ENCODE measurements at regions not wholly inside any gene's neighbourhood (a gene's known extent, or its start where the extent isn't known, plus 50 kb on each side); places are given as distances from the start of the nearest gene placed in this dataset.

DNA sequence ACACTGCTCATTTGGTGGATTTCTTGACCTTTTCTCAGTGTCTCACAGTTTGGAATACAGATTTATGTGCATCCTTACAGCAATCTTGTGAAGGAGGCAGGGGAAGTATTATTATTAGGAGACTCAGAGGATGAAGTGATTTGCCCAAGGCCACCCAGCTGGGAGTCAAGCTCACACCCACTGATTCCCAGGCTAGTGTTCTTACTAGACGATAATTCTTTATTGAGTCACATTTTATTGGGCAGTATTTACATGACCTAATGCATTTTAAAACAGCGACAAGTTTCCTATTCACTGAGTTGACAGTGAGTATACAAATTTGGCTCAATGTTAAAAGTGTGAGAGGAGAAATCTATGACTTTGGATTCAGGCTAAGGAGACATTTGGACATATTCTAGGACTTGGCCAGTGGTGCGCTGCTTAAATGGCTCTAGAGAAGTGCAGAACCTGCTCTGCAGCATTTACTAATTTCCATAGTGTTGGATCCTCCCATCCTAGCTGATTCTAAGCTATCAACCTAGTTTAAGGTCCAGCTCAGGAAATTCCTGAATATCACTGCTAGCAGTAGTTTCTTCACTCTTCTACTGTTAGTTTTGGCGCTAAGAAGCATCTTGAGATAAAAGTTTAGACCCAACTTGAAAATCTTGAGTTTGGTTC lies 199.3 kb downstream of the MTX2 start:
- DNase-seq (ENCODE audit: low spot score), result no peak

DNA sequence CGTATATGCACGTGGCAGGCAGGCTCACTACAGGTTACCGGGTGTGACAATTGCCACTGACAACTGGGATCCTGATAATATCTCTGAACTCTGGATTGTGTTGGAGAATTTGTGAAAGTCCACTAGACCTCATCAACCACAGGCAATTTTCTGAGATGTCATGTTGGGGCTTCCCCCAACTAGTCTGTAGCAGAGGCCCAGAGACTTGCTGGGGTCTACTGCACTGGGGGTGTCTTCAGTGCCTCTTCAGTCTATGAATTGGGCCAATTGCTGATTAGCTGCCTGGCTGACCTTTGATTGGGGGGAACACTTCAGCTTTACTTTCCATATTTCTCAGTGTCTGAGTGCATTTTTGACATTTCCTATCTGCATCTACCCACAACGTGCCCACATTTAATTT lies 201.5 kb downstream of the MTX2 start:
- no peak for DNase-seq (ENCODE audit: low spot score)

DNA sequence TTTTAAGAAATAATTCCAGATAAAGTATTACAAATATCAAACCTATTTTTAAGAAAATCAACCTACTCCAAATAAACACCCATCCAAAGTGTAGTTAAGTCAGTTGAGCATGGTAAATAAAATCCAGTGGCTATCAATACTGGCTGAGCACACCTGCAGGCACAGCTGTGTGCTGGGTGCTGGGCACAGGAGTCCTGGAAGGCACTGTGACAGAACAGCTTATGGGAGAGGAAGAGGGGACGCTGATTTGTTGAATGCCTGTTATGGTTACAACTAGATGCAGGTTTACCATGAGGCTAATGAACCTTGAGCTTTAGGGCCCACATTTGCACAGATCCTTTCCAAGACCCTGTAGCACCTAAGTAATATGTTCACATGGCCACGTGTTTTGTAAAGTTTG lies 202.7 kb downstream of the MTX2 start:
- DNase-seq (ENCODE audit: low spot score), result no peak

DNA sequence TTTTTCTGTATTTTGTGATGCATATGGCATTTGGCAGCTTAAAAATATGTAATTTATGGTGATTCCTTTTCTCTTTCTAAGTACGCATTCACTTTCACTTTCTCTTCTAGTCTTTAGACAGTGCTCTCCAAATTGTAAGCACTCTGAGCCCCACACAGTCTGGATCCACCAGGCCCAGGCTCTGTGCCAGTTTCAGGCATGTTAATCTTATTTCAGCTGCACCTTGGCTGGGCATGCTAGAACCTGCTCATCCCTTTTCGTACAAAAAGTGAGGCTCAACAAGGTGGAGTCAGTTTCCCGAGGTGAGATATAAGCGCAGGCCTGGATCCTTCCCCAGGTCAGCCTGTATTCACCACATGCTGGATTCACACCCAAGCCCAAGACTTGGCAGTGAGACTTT lies 203.9 kb downstream of the MTX2 start:
- DNase-seq (ENCODE audit: low spot score), result no peak

DNA sequence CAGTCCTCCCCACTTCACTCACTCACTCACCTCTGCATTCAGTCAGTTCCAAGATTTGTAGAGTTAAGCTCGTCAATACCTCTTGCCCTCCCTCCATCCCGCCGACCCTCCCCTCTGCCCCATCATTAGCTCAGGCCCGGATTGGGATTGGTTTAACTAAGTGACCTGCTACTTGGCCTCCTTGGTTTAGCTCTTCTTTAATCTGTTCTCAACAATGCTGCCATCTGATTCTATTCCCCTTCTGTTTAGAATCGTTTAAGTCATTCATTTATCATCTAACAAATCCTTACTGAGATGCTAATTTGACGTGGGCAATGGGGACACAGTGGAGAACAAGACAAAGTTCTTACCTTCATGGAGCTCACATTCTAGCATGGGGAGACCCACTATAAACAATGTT lies 204.6 kb downstream of the MTX2 start:
- no peak for DNase-seq (ENCODE audit: low spot score)

DNA sequence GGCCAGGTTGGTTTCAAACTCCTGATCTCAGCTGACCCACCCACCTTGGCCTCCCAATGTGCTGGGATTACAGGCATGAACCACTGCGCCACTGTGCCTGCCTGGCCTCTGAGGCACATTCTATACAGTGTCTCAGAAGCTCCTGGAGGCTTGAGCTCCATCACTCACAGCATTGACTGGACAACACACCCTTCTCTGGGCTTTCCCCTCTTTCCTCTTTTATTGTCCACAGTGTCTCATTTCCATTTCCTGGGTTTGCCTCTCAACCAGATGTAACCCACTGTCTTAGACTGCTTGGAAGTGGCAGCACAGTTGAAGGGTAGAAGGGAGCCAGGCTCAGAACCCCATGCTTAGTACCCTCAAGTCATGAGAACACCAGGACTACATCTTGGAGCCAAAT lies 208.1 kb downstream of the MTX2 start:
- DNase-seq (ENCODE audit: low spot score), result no peak

DNA sequence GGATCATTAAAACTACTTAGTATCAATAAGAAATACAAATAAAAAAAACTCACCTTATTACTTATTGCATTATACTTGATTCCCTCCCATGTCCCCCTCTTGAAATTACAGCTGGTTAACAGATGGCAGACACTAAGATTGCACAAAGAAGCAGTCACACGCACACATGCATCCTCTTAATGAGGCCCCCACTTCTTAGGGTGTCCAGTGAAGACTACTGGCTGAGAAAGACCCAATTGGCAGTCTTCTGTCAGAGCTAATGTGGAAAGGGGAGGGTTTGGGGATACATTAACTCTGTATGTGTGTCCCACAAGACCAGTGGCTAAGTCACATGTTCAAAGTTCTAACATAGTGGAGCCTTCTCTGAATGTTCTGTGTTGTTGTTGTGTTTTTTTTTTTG lies 210.7 kb downstream of the MTX2 start:
- DNase-seq (ENCODE audit: low spot score), result no peak

DNA sequence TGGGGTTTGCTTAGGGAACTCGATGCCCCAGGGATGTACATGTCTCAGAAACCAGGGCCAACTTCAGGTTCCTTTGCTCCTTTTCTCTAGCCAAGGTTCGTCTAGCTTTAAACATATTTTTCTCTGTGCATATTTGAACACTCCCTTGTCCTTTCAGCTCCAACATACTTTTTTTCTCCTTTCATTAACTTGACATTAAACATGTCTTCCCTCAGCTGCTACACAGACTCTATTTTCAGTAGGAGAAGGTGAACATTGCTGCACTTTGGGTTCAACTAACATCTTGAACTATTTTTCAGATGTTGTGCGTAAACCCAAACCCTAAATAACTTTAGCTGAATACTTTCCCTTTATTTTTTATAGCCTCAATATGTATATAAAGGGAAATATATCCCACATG lies 212.9 kb downstream of the MTX2 start:
- no peak for DNase-seq (ENCODE audit: low spot score)

DNA sequence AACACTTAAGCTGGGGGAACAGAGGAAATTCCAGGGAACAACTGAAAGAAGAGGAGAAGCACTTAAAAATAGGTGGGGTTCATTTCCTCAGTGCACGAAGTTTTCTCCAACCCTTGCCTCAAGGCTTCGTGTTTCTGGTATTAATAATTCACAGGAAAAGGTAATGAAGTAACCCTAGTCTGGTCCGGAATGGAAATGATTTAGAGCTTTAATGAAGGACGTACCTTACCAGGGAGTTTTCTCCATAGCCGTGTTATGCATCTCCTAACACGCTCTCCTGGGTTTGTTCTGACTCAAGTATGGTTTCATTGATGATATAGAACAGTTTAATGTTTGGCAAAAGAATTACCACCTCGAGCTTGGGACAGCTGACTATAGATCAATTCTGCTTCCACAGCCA lies 214.2 kb downstream of the MTX2 start:
- DNase-seq (ENCODE audit: low spot score), result no peak

DNA sequence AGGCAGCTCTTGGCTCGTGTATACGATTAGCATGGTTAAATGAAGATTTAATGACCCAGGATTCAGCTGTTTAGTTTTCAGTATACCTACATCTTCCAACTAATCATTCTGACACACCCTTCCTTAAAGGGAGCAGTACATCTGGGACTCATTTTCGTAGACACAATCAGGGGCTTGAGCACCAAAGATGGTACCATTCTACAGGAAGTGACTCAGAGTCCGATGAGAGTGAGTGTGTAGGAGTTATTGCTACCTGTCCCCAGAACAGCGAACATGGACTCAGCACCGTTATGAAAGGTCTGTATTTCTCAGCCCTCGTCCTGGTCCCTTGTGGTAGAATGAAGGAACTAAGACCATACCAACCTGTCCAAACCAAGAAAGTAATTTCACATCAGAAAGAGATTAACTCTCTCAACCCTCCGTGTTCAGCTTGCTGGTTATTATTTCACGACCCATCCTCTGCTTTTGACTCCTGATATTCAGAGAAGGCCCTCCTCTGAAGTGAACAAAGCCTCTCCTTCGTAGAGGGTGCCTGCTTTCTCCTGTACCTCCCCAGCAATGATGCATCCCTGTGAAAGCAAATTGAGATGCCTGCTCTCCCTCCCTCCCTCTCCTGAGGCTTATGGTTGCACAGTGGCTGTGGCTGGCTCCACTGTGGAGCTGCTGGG lies 214.8 kb downstream of the MTX2 start:
- DNase-seq (ENCODE audit: low spot score), result no peak

DNA sequence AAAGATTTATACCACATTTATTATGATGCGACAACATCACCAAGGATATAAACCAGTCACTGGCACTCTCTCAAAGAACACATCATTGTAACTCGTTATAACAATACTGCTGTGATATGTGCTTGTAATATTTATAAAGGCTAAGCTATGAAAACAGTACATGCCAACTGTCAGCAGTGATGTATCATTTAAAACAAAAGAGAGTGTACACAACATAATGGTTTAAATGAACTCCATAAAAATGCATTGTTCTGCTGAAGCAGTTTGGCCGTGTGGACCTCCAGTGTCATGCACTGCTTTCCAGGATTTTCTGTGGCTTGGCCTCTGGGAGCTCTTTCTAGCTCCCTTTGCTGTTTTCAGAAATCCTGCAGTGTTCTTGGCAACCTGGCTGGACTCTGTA lies 215.6 kb downstream of the MTX2 start:
- no peak for DNase-seq (ENCODE audit: low spot score)

DNA sequence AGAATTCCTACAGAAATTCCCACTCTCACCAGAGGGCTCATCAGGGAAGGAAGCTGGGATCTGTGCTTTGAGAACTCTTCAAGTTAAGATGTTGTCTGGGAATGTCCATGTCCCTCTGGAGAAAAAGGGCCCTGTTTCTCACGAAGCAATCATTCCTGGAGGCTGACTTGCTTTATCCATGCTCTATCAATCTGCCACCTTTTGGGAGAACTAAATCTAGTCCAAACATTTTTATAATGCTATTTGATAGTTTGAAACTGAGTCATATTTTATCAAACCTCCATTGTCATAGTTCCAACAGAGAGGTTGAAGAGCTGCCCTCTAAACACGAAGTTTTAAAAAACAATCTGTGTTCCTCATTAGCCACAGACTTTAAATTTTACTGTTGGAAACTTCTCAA lies 219.2 kb downstream of the MTX2 start:
- no peak for DNase-seq (ENCODE audit: low spot score)

DNA sequence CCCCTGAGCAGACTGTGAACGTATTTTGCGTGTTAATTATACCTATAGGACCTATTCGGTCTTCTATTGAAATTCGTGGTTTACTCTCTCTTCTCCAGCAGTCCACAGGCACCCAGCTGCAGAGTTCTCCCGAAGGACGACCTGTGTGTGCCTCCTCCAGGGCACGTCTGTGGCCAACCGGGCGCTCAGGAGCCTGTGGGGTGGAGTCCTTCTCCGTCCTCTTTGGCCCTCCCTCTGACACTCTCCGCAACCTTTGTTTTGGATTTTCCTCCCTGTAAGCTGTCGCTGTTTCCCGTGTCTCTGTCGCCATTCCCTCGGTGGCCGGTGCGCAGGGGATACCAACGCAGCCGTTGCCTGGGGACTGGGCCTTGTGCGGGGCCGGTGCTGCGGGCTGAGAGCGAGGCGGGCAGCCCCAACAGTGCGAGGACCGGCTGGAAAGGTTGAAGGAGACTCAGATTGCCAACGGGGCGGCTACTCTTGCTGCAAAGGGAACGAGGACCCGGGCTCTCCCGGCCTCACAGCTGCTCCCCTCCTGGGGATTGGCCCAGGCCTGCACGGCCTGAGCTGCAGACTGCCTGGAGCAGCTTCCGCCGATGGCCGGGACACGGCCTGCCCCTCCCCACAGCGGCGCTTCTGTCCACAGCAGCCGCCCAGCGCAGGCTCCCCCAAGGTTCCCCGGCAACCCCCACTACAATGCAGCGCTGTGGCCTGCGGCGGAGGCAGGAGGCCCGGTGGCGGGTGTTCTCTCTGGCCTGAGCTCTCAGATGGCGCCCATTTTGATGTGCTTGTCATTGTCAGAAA lies 221.0 kb downstream of the MTX2 start:
- peak; percentile 78 for DNase-seq (ENCODE audit: low spot score)

DNA sequence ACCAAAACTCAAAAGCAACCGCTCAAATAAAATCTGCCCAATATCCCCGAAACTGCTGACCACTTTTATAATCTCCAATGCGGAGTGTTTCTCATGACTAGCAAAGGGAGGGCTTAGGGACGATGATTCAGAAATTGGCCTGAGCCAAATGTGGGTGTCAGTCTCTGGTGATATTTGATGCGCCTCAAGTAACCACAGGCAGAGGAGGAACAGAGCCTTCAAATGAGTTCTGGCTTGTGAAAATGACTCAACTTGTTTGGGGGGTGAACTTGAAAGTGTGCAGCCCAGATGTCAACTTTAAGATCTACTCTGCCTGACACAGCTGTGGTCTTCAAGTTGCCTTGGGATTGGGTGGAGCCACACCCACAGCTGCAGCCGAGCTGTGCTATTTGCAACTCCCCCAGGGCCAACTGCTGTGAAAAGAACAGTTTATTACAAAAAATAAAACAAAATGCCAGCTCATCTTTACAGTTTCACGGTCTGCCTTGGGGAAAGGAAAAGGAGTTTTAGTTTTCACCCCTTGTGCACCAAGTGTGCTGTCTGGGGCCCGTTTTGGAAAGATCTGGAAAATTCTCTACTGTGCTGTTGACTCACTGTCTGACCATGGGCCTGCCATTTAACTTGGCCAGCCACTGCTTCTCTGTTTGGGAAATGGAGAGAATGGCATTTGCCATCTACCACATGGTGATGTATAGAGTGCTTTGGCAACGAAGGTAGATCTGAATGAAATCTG lies 222.1 kb downstream of the MTX2 start:
- DNase-seq (ENCODE audit: low spot score), result no peak

DNA sequence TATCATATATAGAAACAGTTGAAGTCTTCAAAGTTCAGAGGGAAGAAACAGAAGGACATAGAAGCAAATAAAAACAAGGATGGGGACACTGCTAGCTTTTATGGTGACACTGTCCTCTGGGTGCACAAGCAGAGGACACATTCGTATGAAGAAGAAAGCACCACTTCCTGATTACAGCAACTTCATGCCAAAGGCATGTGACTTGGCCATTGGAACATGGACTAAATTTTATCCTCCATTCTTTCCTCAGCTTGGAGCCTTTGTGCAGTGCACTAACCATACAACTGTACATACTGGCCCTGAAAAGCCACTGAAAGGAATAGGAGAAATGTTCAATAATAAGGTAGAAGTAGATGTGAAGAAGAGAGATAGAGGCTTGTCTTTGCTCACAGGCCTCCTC lies 223.3 kb downstream of the MTX2 start:
- DNase-seq (ENCODE audit: low spot score), result no peak

DNA sequence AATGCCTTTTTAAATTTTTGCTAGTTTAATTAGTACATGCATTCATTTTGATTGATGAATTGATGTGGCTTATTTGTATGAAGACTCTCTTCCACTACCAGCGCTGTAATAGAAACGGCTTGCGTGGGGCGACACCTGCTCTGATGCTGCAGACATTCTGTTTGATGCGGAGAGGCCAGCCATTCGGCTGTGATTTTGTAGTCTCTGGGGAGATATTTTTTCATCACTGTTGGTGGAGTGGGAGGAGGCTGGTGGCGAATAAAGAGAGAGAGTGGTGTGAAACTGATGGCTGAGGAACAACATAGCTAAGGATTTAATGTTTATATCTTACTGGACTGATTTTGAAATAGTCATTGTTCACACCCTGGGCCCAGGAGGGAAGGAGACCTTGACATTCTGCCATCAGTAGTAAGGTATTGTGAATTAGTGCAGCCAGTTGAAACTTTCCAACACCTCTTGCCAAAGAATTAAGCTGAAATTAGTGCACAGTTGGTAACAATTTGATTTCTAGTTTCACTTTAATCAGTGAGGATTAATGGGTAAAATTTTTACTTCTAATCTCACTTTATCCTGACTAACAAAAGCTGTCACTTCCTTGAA lies 224.1 kb downstream of the MTX2 start:
- no peak for DNase-seq (ENCODE audit: low spot score)

DNA sequence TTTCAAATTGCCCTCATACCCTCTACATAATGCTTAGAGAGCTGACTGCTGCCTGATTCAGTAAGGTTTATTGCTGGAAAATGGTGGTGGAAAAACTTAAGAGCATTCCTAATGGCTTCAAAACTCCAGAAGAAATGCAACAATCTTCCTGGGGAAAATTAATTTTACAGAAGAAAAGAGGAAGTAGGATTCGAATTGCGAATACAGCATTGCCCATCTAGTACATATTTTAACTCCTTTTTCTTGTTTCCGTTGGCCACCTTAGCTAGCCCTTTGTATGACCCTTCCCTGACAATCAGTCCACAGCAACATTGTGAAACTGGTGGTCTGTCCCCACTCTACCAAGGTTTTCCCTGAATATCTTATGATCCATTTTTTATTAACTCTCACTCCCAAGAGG lies 224.7 kb downstream of the MTX2 start:
- no peak for DNase-seq (ENCODE audit: low spot score)

DNA sequence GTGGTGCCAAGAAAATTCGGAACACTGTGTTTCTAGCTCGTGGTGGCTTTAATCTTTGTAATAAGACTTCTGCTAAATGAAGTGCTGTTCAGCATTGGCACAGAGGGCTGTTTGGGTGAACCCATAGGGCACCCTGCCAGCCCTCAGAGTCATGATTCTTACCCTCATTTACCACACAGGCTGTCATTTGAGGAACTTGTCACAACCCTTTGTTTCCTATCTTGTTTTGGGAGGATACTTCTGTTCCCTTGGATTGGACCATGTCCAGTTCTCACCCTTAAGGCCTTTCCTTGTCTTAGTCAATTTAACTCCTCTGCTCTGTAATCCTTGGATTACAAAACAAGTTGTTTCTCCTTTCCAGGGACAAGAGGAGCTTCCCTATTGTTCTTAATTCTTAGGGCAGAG lies 225.7 kb downstream of the MTX2 start:
- no peak for DNase-seq (ENCODE audit: low spot score)

DNA sequence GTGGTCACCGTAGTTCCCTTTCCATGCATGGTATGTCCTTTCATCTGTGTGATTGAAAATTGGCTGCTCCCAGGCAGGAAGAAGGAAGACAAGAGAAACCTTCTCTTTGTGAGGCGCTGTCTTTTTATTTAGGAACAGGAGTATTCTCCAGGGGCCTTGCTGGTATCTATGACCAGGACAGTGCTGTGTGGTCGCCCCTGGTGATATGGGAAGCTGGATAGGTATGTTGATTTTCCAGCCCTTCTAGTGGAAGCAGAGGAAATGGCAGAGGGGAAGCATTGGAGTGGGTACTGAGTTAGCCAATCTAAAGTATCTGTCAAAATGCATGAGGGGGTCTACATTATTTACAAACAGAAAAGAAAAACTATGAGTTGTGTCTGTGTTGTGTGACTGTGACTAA lies 226.6 kb downstream of the MTX2 start:
- DNase-seq (ENCODE audit: low spot score), result no peak

DNA sequence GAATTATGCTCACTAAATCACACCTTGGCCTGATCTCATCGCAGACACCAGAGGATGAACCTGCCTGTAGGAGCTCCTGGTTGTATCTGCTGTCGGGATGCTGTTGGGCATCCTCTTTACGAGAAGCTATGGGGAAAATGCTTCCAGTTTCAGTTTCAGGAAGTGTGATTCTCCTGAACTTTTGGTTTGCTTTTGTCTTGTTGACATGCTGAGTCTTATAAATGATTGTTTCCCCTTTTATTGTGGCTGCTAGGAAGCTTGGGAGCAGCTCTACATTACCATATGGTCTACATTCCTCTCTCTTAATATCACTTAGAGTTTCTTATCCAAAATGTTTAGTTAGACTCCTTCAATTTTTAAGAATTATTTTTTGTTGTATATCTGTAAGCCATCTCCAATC lies 227.5 kb downstream of the MTX2 start:
- DNase-seq (ENCODE audit: low spot score), result no peak

DNA sequence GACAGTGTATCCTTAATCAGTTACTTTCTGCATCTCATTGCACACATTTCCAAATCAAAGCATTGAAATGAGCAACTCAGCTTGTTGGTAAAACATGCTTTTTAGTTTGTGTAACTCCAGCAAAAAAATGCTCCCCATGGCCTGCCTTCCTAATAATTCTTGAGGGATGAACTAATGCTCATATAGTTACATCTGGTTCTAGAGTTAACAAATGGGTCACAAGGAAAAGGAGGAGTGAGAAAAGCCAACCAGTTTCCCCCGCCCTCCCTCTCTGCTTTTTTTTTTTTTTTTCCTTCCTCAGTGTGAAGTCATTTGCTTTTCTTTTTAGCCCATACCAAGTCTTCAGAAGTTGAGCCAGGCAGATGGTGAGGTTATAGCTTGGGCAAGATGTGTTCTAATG lies 231.7 kb downstream of the MTX2 start:
- no peak for DNase-seq (ENCODE audit: low spot score)

DNA sequence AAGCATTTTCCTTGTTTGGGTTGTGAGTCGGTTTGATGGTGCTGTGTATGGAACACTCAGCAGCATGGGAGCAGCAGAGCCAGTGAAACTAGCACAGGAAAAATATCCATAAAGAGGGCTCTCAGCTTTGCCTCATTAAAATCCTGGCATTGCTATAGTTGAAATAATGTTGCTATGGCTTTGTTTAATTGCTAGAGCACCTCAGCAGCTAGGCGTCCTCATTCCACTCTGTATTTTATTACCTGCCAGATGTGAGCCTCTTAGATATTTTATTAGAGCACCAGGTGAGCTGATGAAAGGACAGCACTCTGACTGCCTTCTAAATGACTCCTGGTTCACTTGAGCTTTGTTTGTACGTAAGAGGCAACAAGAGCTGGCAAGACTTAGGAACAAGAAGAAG lies 232.4 kb downstream of the MTX2 start:
- no peak for DNase-seq (ENCODE audit: low spot score)

Measured in ecto neural progenitor cell (in vitro differentiated cells).